SKM-1 treated with dmso at 0.1 percent for 144 hours (cell line): ENCODE measurements at regions not wholly inside any gene's neighbourhood (a gene's known extent, or its start where the extent isn't known, plus 50 kb on each side); places are given as distances from the start of the nearest gene placed in this dataset.

Experiments used
- DNase-seq: peaks from one replicate; lab custom pipeline; 2025; ENCODE audit not compliant: unreplicated experiment; lab: John Stamatoyannopoulos, UW

GRCh38 chr6:121967631-121968030, 431.8 kb upstream of the HSF2 start:
- DNase-seq, result no peak

GRCh38 chr6:121971931-121972335, 427.5 kb upstream of the HSF2 start:
- no peak for DNase-seq

GRCh38 chr6:121984956-121985355, 414.5 kb upstream of the HSF2 start:
- DNase-seq, result no peak

DNA sequence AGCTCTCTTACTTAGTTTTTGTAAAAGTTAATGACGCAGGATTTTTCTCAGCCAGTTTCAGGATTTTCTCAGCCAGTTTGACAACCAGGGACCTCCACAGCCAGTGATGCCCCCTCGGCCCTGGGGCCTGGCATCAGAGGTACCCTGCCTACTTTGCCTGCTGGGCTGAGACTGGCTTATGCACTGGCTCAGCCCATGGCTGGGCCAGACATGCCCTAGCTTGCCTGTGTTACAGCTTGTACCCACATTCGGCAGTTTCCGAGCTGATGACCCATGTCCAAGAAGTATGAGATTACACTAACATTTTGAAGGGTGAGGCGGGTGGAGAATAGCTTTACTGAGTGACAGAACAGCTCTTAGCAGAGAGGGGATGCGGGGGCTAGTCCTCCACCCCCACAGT, 406.1 kb upstream of the HSF2 start:
- DNase-seq, result no peak

DNA sequence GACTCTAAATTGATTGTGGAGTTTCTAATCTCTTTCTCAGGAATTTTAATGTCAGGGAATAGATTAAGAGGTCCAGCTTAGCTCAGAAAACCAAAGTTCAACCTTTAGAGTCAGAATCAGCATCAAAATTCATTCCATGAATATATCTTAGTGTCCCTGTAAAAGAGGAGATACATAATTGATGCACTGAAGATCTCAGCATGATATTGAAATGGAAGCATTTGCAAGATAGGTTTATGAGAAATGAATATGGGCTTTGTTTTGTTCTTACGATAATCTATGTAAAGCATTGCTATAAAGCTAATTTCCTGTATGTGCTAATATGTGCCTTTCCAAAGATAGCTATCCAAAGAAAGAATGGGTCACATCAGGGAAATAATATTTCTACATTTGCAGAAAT, 404.5 kb upstream of the HSF2 start:
- no peak for DNase-seq

GRCh38 chr6:121998631-121999030, 400.8 kb upstream of the HSF2 start:
- DNase-seq, result no peak

- DNase-seq, result no peak
Measured at GRCh38 chr6:121999456-122000065, 399.9 kb upstream of the HSF2 start.

DNA sequence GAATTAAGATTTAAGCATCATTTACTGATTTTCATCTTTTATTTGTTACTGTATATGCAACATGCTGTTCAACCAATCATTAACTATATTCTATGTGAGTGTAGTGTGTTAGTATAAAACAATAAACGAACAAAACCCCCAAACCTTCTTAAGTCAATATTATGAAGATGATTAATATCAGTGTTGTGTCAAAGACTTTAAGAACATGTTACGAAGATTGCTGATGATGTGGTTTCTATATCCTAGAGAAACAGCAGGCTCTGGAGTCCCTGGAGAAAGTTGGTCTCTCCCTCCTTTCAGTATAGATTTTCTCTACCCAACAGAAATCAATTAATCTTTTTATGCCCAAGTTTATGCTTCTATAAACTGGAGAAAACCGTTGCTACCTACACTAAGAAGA, 393.8 kb upstream of the HSF2 start:
- DNase-seq, result no peak

- DNase-seq, result no peak
Measured at GRCh38 chr6:122007339-122007738, 392.1 kb upstream of the HSF2 start.

- DNase-seq, result no peak
Measured at GRCh38 chr6:122008101-122008999, 391.1 kb upstream of the HSF2 start.

- no peak for DNase-seq
Measured at GRCh38 chr6:122009000-122009350, 390.5 kb upstream of the HSF2 start.

GRCh38 chr6:122012578-122012977, 386.9 kb upstream of the HSF2 start:
- no peak for DNase-seq

GRCh38 chr6:122014961-122015360, 384.5 kb upstream of the HSF2 start:
- no peak for DNase-seq

DNA sequence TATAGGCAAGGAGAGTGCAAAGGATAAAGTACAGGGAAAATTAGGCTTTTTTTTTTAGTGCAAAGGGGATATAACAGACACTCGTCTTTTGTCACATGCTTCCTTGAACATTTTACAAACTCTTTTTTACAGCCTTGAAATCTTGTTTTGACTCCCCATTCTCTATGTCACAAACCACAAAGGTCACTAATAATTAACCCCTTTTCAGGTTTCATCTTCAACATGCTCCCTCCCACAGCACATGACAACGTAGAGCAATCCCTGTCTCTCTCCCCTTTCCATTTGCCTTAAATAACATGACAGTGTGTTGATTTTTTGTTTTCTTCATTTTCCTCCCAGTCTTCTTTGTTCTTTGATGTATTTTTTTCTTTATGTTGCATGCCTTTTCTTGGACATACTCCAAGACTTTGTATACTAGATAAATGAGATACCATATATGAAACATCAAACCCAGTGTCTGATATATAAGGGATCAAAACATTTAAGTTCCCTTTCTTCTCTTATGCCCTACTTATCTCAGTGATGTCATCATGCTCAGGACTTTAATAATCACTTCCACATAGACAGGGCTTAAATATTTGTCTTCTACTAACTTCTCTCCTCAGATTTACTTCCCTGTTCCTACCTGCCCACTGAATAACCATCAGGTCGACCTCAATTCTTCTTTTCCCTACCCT, 378.7 kb upstream of the HSF2 start:
- DNase-seq, result no peak

GRCh38 chr6:122025104-122025503, 374.3 kb upstream of the HSF2 start:
- DNase-seq, result no peak

- DNase-seq, result no peak
Measured at GRCh38 chr6:122026582-122027369, 372.7 kb upstream of the HSF2 start.

DNA sequence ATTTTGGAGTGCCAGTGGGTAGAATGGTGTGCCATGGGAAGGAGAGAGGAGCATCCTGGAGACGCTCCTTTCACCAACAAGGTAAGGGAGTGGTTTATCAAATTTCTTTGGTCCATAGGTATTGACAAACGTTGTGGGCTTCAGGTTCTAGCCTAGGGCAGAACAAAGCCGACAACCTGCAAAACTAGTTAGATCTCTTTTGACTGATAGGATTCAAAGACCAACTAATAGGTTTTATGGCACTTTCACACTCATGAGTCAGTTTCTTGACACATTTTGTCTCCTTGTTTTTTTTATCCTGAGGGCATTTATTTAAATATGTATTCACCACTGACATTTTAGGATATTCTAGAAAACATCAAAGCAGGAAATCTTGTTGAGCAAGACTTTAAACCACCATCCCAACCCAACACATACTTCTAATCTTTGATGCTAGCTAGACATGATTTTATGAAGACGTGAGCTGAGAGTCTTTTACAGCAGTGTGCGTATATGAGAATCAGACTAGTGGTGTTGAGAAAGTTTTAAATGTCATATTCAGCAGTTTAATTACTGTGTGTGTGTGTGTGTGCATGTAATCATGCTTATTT, 370.4 kb upstream of the HSF2 start:
- DNase-seq, result no peak

DNA sequence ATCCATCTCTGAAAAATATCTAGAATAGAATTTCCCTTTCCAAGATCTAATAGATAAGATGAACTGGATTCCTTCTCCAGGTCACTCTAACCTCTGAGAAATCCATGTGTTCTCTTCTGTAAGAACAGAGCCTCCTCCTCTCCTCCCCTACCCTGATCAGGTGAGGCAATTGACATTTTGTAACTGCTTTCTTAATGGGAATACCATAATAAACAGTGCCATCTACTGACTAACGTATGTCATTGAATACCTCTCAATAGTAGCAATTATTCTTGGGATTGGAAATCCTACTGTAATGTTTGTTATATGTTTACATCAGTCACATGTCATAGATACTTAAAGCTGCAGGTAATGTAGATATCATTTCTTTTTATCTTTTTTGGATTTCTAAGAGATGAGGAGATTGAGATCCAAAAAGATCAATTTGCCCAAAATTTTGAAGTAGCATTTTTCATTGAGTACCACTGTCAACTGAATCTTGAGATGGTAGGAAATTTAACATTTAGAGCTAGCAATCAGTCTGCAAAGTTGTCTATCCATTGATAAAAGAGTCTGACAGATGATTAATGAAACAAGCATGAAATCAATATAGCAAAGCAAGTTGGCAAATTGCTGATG, 365.8 kb upstream of the HSF2 start:
- peak; percentile 64 for DNase-seq

DNA sequence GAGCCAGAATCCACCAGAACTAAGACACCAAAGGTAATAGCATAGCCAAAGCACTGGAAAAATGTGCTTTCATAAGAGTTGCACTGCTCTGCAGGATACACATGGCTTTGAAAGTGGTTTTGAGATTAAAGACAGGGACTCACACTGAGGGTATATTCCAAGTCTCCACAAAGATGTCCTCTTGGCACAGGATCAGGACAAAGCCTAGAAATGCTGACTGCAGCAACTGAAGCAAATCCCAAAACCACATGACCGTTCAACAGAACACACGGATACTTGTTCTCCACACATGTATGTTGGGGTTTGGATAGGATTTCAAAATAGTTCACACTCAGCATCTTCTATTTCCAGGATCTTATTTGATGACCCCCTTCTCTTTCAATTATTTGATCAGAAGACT, 364.3 kb upstream of the HSF2 start:
- no peak for DNase-seq

DNA sequence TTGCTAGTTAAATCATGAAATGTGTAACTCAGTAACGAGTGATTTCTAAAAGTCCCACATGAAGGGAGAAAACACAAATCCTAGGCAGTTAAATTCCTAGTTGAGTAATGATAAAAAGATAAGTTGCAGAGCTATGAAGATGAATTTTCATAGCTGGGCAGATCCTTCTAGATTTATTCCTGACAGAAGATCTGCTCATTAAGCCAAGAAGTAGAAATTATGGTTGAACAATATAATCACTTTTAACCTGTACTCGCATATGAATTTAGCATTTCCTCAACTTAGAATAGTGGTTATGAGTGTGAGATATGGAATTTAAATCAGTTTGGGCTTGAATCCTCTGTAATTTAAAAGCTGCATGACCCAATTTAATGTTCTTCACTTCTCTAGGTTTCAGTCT, 359.2 kb upstream of the HSF2 start:
- no peak for DNase-seq

DNA sequence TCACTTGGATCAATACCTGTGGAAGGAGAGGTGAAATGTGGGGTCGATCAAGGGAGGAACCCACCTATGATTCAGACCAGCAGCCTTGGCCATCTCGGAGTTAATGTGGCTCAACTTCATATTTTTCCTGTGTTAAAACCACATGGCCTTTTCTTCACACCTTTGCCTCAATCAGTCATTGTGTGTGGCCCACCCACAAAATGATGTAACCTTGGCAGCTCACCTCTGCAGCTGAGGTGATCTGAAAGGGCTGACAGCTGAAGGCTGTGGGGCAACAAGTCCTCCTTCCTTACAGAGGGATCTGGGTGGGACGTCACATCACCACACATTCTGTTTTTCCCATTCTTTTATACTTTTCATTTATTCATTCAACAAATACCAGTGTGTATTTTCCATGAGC, 357.1 kb upstream of the HSF2 start:
- no peak for DNase-seq
